ENCODE measurements at regions not wholly inside any gene's neighbourhood (a gene's known extent, or its start where the extent isn't known, plus 50 kb on each side); places are given as distances from the start of the nearest gene placed in this dataset.

DNA sequence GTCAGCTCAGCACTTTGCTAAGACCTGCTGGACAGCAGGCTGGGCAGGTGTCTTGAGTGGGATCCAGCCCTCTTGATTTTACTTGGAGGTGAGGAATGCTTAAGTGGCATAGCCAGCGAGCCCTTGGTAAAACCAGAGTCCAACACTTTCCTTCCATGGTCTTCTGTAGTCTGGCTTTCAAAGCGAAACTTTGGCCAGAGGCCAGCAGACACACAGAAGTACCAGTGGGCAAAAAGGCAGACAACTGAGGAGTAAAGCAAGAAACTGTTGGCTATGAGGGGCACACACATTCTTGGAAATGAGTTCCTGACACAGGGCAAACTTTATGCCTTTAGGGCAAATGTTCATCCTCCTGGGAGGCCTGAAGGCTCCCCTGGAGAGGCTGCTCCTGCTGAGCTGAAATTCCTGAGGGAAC lies 281.0 kb upstream of the POU3F1 start:
- DNase-seq (ENCODE audit: low read depth): no peak
- in situ Hi-C loops (cut with HindIII; ENCODE audit: low pct_unique_long_range_greater_than_20kb, low sequenced_read_pairs): no loop called here

GRCh38 chr1:38326856-38327255 lies 280.3 kb upstream of the POU3F1 start:
- DNase-seq (ENCODE audit: low read depth): no peak
- in situ Hi-C loops (cut with HindIII; ENCODE audit: low pct_unique_long_range_greater_than_20kb, low sequenced_read_pairs): no loop called here

DNA sequence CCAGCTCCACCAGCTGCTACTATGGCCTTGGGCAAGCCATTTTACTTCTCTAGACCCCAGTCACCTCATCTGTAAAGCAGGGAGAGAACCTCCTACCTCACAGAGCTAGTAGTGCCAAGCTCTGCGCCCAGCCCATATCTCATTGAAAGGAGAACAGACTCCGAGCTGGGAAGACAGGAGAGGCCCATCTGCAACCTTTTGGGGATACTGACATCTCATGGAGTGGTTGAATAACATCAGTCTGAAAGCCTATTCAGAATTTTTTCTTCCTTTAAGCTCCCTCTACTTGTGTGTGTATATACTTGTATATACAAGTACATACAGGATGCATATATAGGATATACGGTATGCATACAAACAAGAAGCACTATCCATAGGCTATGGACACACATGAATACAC lies 279.5 kb upstream of the POU3F1 start:
- DNase-seq (ENCODE audit: low read depth): no peak
- in situ Hi-C loops (cut with HindIII; ENCODE audit: low pct_unique_long_range_greater_than_20kb, low sequenced_read_pairs): no loop called here

DNA sequence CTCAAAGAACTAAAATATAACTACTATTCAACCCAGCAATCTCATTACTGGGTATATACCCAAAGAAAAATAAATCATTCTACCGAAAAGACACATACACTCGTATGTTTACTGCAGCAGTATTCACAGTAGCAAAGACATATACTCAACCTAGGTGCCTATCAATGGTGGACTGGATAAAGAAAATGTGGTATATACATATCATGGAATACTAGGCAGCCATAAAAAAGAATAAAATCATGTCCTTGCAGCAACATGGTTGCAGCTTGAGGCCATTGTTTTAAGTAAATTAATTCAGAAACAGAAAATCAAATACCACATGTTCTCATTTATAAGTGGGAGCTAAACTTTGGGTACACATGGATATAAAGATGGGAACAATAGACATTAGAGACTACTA lies 266.2 kb upstream of the POU3F1 start:
- DNase-seq (ENCODE audit: low read depth): no peak
- in situ Hi-C loops (cut with HindIII; ENCODE audit: low pct_unique_long_range_greater_than_20kb, low sequenced_read_pairs): no loop called here

DNA sequence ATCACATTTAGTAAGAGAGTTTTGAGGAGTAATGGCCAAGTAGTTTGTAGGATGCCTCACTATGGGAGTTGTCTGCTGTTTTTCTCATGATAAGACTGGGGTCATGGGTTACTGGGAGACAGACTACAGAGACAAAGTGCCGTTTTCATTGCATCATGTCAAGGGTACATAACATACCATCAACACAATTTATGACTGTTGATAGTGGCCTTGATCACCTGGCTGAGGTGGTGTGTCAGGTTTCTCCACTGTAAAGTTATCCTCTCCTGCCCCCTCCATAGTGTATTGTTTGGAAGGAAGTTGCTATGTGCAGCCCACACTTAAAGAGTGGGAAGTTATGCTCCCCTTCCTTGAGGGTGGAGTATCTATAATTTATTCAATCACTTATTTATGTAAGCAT lies 263.5 kb upstream of the POU3F1 start:
- in situ Hi-C loops (cut with HindIII; ENCODE audit: low pct_unique_long_range_greater_than_20kb, low sequenced_read_pairs): no loop called here
- no peak for DNase-seq (ENCODE audit: low read depth)

DNA sequence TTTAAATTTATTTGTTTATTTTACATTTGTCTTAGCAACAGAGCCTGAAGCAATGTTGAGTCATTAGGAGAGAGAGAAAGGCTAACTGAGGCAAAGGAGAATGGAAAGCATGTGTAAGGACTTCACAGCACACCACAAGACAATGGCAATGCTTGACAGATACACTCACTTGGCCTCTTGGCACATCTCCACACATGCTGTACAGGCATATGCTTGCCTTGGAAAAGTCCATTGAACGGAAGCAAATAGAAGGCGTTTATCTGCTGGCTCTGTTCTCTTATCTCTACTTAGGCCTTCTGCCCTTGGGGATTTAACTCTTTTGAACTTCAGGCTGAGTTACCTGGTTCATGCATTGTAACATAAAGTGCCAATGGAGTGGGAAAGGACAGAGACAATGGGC lies 262.2 kb upstream of the POU3F1 start:
- no peak for DNase-seq (ENCODE audit: low read depth)
- in situ Hi-C loops (cut with HindIII; ENCODE audit: low pct_unique_long_range_greater_than_20kb, low sequenced_read_pairs): no loop called here

DNA sequence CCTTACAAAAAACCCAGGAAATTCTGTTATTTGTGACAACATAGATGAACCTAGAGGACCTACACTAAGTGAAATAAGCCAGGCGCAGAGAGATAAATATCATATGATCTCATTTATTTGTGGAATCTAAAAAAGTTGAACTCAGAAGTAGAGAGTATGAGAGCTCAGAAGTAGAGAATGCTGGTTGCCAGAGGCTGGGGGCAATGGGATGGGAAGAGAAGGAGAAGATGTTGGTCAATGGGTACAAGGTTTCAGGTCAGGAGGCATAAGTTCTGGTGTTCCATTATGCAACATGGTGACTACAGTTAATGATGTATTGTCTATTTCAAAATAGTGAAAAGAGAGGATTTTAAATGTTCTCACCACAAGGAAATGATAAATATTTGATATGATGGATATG lies 259.1 kb upstream of the POU3F1 start:
- in situ Hi-C loops (cut with HindIII; ENCODE audit: low pct_unique_long_range_greater_than_20kb, low sequenced_read_pairs): no loop called here
- DNase-seq (ENCODE audit: low read depth): no peak

DNA sequence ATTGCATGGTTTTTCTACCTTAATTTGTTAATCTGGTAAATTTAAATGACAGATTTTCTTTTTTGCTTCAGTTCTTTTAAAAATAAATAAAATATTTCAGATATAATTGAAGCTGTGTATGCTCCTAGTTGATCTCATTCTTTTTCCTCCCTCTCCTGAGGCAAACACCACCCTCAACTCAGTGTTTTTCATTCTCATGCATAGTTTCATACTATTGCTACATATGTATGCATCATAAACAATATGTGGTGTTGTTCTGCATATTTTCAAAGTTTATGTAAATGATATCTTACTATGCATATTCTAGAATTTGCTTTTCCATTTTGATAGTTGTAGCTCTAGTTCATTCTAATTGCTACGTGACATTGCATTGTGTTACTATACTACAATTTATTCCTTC lies 257.2 kb upstream of the POU3F1 start:
- in situ Hi-C loops (cut with HindIII; ENCODE audit: low pct_unique_long_range_greater_than_20kb, low sequenced_read_pairs): no loop called here
- DNase-seq (ENCODE audit: low read depth): no peak

DNA sequence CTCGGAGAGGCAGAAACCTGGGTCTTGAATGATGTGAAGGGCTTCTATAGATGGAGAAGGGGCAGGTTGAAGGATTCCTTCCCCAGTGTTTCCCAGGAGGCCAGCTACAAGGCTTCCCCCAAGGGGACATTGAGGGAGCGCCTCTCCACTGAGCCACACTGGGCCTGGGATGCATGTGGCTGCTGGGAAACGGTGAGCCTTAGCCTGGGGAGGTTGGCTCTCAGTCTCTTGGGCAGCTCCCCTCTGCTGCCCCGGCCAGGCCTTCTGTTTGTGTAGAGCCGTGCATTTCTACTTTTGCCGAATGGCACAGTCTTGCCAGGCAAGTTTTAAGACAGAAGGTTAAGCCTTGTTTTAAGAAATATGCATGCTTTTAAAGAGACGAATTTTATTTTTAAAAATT lies 254.4 kb upstream of the POU3F1 start:
- no peak for DNase-seq (ENCODE audit: low read depth)
- in situ Hi-C loops (cut with HindIII; ENCODE audit: low pct_unique_long_range_greater_than_20kb, low sequenced_read_pairs): no loop called here

GRCh38 chr1:38300616-38301015 lies 254.0 kb upstream of the POU3F1 start:
- DNase-seq (ENCODE audit: low read depth): no peak
- in situ Hi-C loops (cut with HindIII; ENCODE audit: low pct_unique_long_range_greater_than_20kb, low sequenced_read_pairs): no loop called here

GRCh38 chr1:38297842-38298241 lies 251.2 kb upstream of the POU3F1 start:
- DNase-seq (ENCODE audit: low read depth): no peak
- in situ Hi-C loops (cut with HindIII; ENCODE audit: low pct_unique_long_range_greater_than_20kb, low sequenced_read_pairs): no loop called here

DNA sequence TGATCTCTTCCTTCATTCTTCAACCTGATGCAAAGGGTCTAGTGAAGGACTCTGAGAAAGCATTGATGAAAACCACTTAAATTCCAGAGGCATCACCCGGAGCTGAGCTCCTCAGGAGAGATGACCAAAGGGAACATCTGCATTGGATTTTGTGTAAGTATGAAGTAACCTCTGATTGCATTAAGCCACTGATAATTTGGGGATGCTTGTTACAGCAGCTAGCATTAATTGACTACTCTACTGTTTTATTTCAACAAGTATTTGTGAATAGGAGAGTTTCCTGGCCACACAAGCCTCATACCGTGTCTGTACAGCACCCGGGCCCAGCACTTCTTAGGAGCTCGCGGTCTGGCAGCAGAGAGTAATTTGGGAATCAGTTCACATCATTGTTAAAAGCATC lies 250.7 kb upstream of the POU3F1 start:
- DNase-seq (ENCODE audit: low read depth): no peak
- in situ Hi-C loops (cut with HindIII; ENCODE audit: low pct_unique_long_range_greater_than_20kb, low sequenced_read_pairs): no loop called here

DNA sequence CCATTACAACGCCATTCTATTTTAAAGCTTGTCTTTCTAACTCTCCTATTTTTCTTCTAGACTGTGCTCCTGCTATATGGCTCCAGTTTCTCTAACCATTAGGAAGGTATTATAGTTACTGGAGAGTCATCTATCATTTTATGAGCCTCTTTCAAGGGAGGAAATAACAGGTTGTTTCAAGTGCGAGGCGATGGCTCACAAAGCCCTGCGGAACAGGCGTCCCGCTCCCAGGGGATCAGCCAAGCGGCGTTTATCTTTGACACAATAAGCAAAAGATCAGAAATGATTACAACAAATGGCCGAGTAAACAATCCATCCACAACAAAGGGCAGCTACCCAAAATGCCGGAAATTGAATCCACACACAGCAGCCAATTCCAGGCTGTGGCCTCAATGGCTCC lies 249.5 kb upstream of the POU3F1 start:
- in situ Hi-C loops (cut with HindIII; ENCODE audit: low pct_unique_long_range_greater_than_20kb, low sequenced_read_pairs): no loop called here
- no peak for DNase-seq (ENCODE audit: low read depth)

- in situ Hi-C loops (cut with HindIII; ENCODE audit: low pct_unique_long_range_greater_than_20kb, low sequenced_read_pairs): no loop called here
- no peak for DNase-seq (ENCODE audit: low read depth)
Observed at GRCh38 chr1:38293567-38293966, 247.0 kb upstream of the POU3F1 start.

- in situ Hi-C loops (cut with HindIII; ENCODE audit: low pct_unique_long_range_greater_than_20kb, low sequenced_read_pairs): no loop called here
- no peak for DNase-seq (ENCODE audit: low read depth)
Observed at GRCh38 chr1:38292969-38293368, 246.4 kb upstream of the POU3F1 start.

DNA sequence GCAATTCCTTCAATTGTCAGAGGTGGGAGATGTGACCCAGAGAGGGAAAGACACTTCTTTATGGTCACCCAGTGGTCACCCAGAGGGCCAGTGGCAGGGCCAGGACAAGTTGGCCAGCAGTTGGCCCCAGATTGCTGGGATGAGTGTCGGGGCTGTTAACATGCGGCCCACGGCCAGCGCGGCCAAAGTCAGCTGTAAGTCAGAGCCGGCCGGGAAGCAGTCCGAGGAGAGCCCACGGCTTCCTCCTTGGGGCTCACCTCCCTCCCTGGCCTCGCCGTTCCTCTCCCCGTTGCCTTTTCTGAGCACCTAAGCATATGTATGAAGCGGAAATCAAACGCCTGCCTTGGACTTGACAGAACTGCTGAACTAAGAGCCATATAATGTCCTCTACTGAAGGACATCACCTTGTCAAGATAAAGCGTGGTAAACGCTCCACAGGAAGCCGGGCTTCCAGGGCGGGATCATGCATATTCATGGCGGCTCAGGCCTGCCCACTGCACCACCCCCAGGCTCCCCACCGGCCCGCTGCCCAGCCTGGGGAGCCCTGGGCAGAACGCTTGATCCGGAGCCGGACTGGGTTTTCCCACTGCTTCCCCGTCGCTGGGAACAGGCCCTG lies 245.4 kb upstream of the POU3F1 start:
- no peak for DNase-seq (ENCODE audit: low read depth)
- in situ Hi-C loops (cut with HindIII; ENCODE audit: low pct_unique_long_range_greater_than_20kb, low sequenced_read_pairs): no loop called here

DNA sequence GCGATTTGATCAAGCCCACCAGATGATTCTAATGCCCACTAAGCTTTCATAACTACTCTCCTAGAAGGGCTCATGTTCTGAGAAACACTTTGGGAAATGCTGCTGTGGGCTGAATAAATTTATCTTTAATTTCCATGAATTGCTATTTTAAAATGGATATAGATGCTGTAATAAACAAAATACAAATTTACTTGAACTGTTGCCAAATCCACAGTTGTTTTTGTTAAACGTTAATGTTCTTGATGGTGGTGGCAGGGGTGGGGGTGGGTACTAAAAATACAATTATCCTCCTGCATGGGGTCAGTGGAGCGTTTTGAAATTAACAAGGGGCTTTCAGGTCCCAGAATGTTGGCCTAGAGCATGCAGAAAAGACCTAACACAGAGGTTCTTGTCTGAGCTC lies 244.7 kb upstream of the POU3F1 start:
- in situ Hi-C loops (cut with HindIII; ENCODE audit: low pct_unique_long_range_greater_than_20kb, low sequenced_read_pairs): no loop called here
- no peak for DNase-seq (ENCODE audit: low read depth)

DNA sequence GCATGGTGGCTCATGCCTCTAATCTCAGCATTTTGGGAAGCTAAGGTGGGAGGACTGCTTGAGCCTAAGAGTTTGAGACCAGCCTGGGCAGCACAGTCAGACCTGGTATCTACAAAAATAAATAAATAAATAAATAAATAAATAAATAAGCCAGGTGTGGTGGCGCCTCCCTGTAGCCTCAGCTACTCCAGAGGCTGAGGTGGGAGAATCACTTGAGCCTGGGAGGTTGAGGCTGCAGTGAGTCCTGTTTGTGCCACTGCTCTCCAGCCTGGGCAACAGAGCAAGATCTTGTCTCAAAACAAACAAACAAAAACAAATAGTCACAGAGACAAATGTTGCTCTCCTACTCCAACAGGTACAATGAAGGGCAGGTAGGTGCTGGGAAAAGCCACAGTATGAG lies 242.4 kb upstream of the POU3F1 start:
- in situ Hi-C loops (cut with HindIII; ENCODE audit: low pct_unique_long_range_greater_than_20kb, low sequenced_read_pairs): no loop called here
- no peak for DNase-seq (ENCODE audit: low read depth)

- no peak for DNase-seq (ENCODE audit: low read depth)
- in situ Hi-C loops (cut with HindIII; ENCODE audit: low pct_unique_long_range_greater_than_20kb, low sequenced_read_pairs): no loop called here
Observed at GRCh38 chr1:38287547-38287946, 241.0 kb upstream of the POU3F1 start.

DNA sequence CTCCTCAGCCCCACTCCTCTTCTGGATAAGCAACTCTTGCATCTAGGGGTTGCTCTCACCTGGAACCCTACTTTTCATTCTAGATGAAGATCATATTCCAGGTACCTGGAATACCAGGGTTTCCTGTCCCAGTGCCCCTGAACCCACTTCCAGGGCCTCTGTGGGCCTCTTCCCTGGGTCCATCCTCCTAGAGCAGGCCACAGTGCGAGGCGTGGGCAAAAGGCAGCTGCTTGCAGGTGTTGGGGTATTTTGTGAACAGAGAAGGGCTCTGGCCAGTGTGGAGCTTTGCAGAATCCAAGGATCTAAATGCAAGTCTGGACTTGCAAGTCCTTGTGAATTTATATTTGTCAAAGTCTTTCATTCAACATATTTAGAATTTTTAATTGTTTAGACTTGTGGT lies 240.4 kb upstream of the POU3F1 start:
- in situ Hi-C loops (cut with HindIII; ENCODE audit: low pct_unique_long_range_greater_than_20kb, low sequenced_read_pairs): no loop called here
- DNase-seq (ENCODE audit: low read depth): no peak
